ENCODE measurements at regions not wholly inside any gene's neighbourhood (a gene's known extent, or its start where the extent isn't known, plus 50 kb on each side); places are given as distances from the start of the nearest gene placed in this dataset.

DNA sequence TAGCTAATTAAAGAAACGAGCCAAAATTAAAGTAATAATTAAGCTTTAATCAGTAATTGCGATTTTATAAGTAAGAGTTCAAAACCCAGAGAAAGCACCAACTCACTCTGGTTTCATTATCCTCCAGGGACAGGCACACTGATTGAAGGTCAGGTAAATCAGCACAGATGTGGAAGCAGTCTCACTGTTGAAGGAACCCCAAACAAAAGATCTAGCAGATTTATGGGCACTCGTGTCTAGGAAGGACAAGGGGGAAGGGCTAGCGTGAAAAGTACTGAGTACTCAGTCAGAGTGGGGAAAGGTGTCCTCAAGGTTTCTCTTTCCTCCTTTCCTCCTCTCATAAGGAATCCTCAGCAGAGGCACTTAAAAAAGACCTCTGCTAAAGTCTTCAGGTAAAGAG lies 320.1 kb downstream of the PYDC2 start:
- no peak for DNase-seq
- H4K20me1 ChIP-seq (ENCODE audit: insufficient read depth): no peaks in the 10 kb centered on the region
- in situ Hi-C loops (cut with MboI): no loop called here
- H2AFZ ChIP-seq: no peak overlapping the region
- 8 to 17% methylated on average over 4 of the region's 4 CpGs for WGBS, 2 experiments (ENCODE audit: low coverage in 1 of 2, low lambda C conversion rate in 2 of 2, missing lambda C conversion rate in 2 of 2)
- TF ChIP-seq EZH2 (IDR thresholded peaks at IDR 0.05; ENCODE audit: insufficient read depth, poor library complexity, severe bottlenecking): no peak
- no peak for TF ChIP-seq EZH2phosphoT487 (IDR thresholded peaks at IDR 0.05; ENCODE audit: insufficient read depth, low read depth)
- no peaks in the 10 kb centered on the region for H3K9me3 ChIP-seq (ENCODE audit: low read depth)
- no peaks in the 10 kb centered on the region for H3K36me3 ChIP-seq (ENCODE audit: low read depth)
- H3K27ac ChIP-seq: no peak overlapping the region
- H3K4me2 ChIP-seq (ENCODE audit: unreplicated experiment): no peak overlapping the region
- no peak overlapping the region for H3K9ac ChIP-seq
- no peaks in the 10 kb centered on the region for H3K4me1 ChIP-seq (ENCODE audit: insufficient read depth)
- H3K4me3 ChIP-seq: no peak overlapping the region
- no peaks in the 10 kb centered on the region for H3F3A ChIP-seq (ENCODE audit: insufficient read depth)
- H3K79me2 ChIP-seq (ENCODE audit: insufficient read depth): no peaks in the 10 kb centered on the region
- no peaks in the 10 kb centered on the region for H3K9me2 ChIP-seq (ENCODE audit: insufficient read depth)
- no peaks in the 10 kb centered on the region for H3K27me3 ChIP-seq (replicated peaks; ENCODE audit: insufficient read depth)

DNA sequence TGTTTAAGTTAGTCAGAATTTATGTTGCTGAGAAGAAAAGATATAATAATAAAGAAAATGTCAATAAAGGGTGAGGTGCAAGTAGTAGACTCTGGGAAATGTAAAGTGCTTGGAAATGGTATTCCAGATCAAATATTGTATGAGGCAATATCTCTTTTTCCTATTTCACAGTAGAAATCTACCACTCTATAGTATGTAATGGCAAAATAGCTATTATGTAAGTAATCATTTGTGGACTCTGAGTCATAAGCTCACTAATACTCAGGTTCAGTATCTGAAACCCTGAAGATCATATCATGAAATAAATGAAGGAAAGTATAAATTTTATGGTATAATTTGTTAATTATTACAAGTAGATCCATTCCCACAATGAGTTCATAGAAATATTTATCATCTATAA lies 322.1 kb downstream of the PYDC2 start:
- in situ Hi-C loops (cut with MboI): no loop called here
- no peak overlapping the region for H3K4me2 ChIP-seq (ENCODE audit: unreplicated experiment)
- H3K9me3 ChIP-seq (ENCODE audit: low read depth): peaks cover 3% of the 10 kb centered on the region
- H3K27me3 ChIP-seq (replicated peaks; ENCODE audit: insufficient read depth): no peaks in the 10 kb centered on the region
- no peaks in the 10 kb centered on the region for H3F3A ChIP-seq (ENCODE audit: insufficient read depth)
- no peaks in the 10 kb centered on the region for H3K4me1 ChIP-seq (ENCODE audit: insufficient read depth)
- no peak for DNase-seq
- no peak overlapping the region for H2AFZ ChIP-seq
- H3K79me2 ChIP-seq (ENCODE audit: insufficient read depth): no peaks in the 10 kb centered on the region
- H3K9ac ChIP-seq: no peak overlapping the region
- H3K4me3 ChIP-seq: no peak overlapping the region
- H4K20me1 ChIP-seq (ENCODE audit: insufficient read depth): no peaks in the 10 kb centered on the region
- no peak overlapping the region for H3K27ac ChIP-seq
- no peaks in the 10 kb centered on the region for H3K9me2 ChIP-seq (ENCODE audit: insufficient read depth)
- TF ChIP-seq EZH2 (IDR thresholded peaks at IDR 0.05; ENCODE audit: insufficient read depth, poor library complexity, severe bottlenecking) (no peak), EZH2phosphoT487 (IDR thresholded peaks at IDR 0.05; ENCODE audit: insufficient read depth, low read depth) (no peak)
- no peaks in the 10 kb centered on the region for H3K36me3 ChIP-seq (ENCODE audit: low read depth)

- Histone ChIP-seq H3K27me3 (replicated peaks; ENCODE audit: insufficient read depth) (no peaks in the 10 kb centered on the region), H3K9ac (no peak overlapping the region), H3K4me3 (no peak overlapping the region), H3K79me2 (ENCODE audit: insufficient read depth) (no peaks in the 10 kb centered on the region), H3K4me1 (ENCODE audit: insufficient read depth) (no peaks in the 10 kb centered on the region), H3K36me3 (ENCODE audit: low read depth) (no peaks in the 10 kb centered on the region), H3K4me2 (ENCODE audit: unreplicated experiment) (no peak overlapping the region), H2AFZ (no peak overlapping the region), H4K20me1 (ENCODE audit: insufficient read depth) (no peaks in the 10 kb centered on the region), H3K27ac (no peak overlapping the region), H3K9me3 (ENCODE audit: low read depth) (peaks cover 3% of the 10 kb centered on the region), H3F3A (ENCODE audit: insufficient read depth) (no peaks in the 10 kb centered on the region), H3K9me2 (ENCODE audit: insufficient read depth) (no peaks in the 10 kb centered on the region)
- in situ Hi-C loops (cut with MboI): no loop called here
- 15 to 17% methylated on average over 1 of the region's 1 CpG for WGBS, 2 experiments (ENCODE audit: low coverage in 1 of 2, low lambda C conversion rate in 2 of 2, missing lambda C conversion rate in 2 of 2)
- TF ChIP-seq EZH2phosphoT487 (IDR thresholded peaks at IDR 0.05; ENCODE audit: insufficient read depth, low read depth) (no peak), EZH2 (IDR thresholded peaks at IDR 0.05; ENCODE audit: insufficient read depth, poor library complexity, severe bottlenecking) (no peak)
- no peak for DNase-seq
Observed at GRCh38 chr3:191790934-191791333, 330.0 kb downstream of the PYDC2 start.

DNA sequence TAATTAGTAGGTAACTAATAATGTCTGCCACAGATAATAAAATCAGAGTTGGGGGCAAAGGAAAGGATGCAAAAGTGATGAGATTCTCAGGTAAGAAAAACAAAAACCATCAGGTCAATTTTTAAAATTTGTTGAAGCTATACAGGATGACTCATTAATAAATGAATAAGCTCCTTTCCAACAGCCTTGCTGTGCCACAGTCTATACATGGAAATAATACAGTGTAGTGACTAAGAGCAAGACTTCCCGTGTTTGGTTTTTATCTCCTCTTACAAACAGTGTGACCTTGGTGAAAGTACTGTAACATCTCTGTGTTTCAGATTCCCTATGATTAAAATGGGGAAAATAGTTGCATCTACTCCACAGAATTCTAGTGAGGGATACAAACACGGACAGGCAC lies 331.6 kb downstream of the PYDC2 start:
- Histone ChIP-seq H3K79me2 (ENCODE audit: insufficient read depth) (no peaks in the 10 kb centered on the region), H3K4me1 (ENCODE audit: insufficient read depth) (no peaks in the 10 kb centered on the region), H3K27ac (no peak overlapping the region), H3K9ac (no peak overlapping the region), H3K9me3 (ENCODE audit: low read depth) (peaks cover 3% of the 10 kb centered on the region), H4K20me1 (ENCODE audit: insufficient read depth) (no peaks in the 10 kb centered on the region), H3K4me2 (ENCODE audit: unreplicated experiment) (no peak overlapping the region), H3F3A (ENCODE audit: insufficient read depth) (no peaks in the 10 kb centered on the region), H3K9me2 (ENCODE audit: insufficient read depth) (no peaks in the 10 kb centered on the region), H3K27me3 (replicated peaks; ENCODE audit: insufficient read depth) (no peaks in the 10 kb centered on the region), H3K4me3 (no peak overlapping the region), H3K36me3 (ENCODE audit: low read depth) (no peaks in the 10 kb centered on the region), H2AFZ (no peak overlapping the region)
- TF ChIP-seq EZH2 (IDR thresholded peaks at IDR 0.05; ENCODE audit: insufficient read depth, poor library complexity, severe bottlenecking): no peak
- TF ChIP-seq EZH2phosphoT487 (IDR thresholded peaks at IDR 0.05; ENCODE audit: insufficient read depth, low read depth): no peak
- in situ Hi-C loops (cut with MboI): no loop called here
- DNase-seq: no peak
- WGBS, 2 experiments (ENCODE audit: low coverage in 1 of 2, low lambda C conversion rate in 2 of 2, missing lambda C conversion rate in 2 of 2): 12 to 21% methylated on average over 2 of the region's 2 CpGs

DNA sequence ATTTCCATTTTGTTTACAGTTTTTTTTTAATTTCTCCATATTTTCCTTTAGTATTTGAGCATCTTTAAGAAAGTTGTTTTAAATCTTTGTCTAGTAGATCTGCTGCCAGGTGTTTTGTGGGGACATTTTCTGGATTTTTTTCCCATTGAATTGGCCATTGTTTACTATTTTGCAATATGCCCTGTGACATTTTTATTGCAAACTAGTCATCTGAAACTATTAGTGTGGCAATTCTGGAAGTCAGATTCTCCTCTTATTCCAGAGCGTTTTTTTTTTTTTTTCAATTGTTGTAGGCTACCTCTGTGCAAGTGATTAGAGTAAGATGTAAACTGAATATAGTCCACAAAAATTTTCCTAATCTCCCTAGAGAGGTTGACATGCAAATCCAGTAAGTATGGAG lies 334.2 kb downstream of the PYDC2 start:
- H3K9ac ChIP-seq: no peak overlapping the region
- H4K20me1 ChIP-seq (ENCODE audit: insufficient read depth): no peaks in the 10 kb centered on the region
- H3K4me2 ChIP-seq (ENCODE audit: unreplicated experiment): no peak overlapping the region
- DNase-seq: no peak
- no peaks in the 10 kb centered on the region for H3K36me3 ChIP-seq (ENCODE audit: low read depth)
- H2AFZ ChIP-seq: no peak overlapping the region
- 8 to 21% methylated on average over 1 of the region's 1 CpG for WGBS, 2 experiments (ENCODE audit: low coverage in 1 of 2, low lambda C conversion rate in 2 of 2, missing lambda C conversion rate in 2 of 2)
- no peaks in the 10 kb centered on the region for H3F3A ChIP-seq (ENCODE audit: insufficient read depth)
- H3K9me3 ChIP-seq (ENCODE audit: low read depth): no peaks in the 10 kb centered on the region
- no peaks in the 10 kb centered on the region for H3K27me3 ChIP-seq (replicated peaks; ENCODE audit: insufficient read depth)
- no peaks in the 10 kb centered on the region for H3K4me1 ChIP-seq (ENCODE audit: insufficient read depth)
- H3K79me2 ChIP-seq (ENCODE audit: insufficient read depth): no peaks in the 10 kb centered on the region
- TF ChIP-seq EZH2 (IDR thresholded peaks at IDR 0.05; ENCODE audit: insufficient read depth, poor library complexity, severe bottlenecking) (no peak), EZH2phosphoT487 (IDR thresholded peaks at IDR 0.05; ENCODE audit: insufficient read depth, low read depth) (no peak)
- no peak overlapping the region for H3K27ac ChIP-seq
- H3K9me2 ChIP-seq (ENCODE audit: insufficient read depth): no peaks in the 10 kb centered on the region
- in situ Hi-C loops (cut with MboI): no loop called here
- no peak overlapping the region for H3K4me3 ChIP-seq

Data from GM23248 (cell line).